Adipocyte (in vitro differentiated cells): ENCODE measurements at regions not wholly inside any gene's neighbourhood (a gene's known extent, or its start where the extent isn't known, plus 50 kb on each side); places are given as distances from the start of the nearest gene placed in this dataset.

ENCODE experiments used
- DNase-seq: peaks from one replicate; pipeline ENCODE4 v3.0.0-alpha.2; 2015; ENCODE audit warnings: low read depth
- H3K27me3 ChIP-seq: replicated peaks from 2 replicates; pipeline ENCODE4 v1.7.0; 2013; ENCODE audit warnings: mild to moderate bottlenecking, low read length, moderate library complexity; ENCODE audit not compliant: control insufficient read depth, insufficient read depth
- H3K36me3 ChIP-seq: 2 replicates; pipeline ENCODE4 v1.7.0; 2013; ENCODE audit warnings: low read length, mild to moderate bottlenecking, moderate library complexity; ENCODE audit not compliant: control insufficient read depth, insufficient read depth, severe bottlenecking
- H3K4me1 ChIP-seq: 2 replicates; pipeline ENCODE4 v1.7.0; 2013; ENCODE audit warnings: mild to moderate bottlenecking, low read length, moderate library complexity; ENCODE audit not compliant: control insufficient read depth, insufficient read depth
- H3K4me3 ChIP-seq: 2 replicates; pipeline ENCODE4 v1.7.0; 2013; ENCODE audit warnings: mild to moderate bottlenecking, low read length, moderate library complexity
- H3K9ac ChIP-seq: 2 replicates; pipeline ENCODE4 v1.7.0; 2013; ENCODE audit warnings: mild to moderate bottlenecking, low read length, moderate library complexity
- H3K9me3 ChIP-seq: 2 replicates; pipeline ENCODE4 v1.7.0; 2013; ENCODE audit warnings: mild to moderate bottlenecking, low read length, moderate library complexity; ENCODE audit not compliant: control insufficient read depth

DNA sequence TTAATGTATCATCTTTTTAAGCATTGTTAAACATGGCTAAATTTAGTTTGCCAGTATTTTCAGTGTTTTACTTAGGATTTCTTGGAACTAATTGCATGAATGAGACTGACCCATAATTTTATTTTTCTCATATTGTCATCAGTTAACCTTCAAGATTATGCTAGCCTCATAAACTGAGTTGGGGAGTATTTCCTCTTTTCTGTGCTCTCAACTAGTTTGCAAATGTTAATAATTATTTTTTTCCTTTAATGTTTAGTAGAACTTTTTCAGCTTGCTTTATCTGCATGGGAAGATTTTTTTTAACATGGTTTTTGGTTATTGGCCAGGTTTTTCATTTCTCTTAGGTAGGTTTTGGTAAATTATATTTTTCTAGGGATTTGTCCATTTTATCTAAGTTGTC lies 235.4 kb upstream of the SESN3 start:
- Histone ChIP-seq H3K4me1 (no peaks in the 10 kb centered on the region), H3K9me3 (no peaks in the 10 kb centered on the region), H3K4me3 (no peak overlapping the region), H3K27me3 (no peaks in the 10 kb centered on the region), H3K36me3 (no peaks in the 10 kb centered on the region), H3K9ac (no peak overlapping the region)
- no peak for DNase-seq

DNA sequence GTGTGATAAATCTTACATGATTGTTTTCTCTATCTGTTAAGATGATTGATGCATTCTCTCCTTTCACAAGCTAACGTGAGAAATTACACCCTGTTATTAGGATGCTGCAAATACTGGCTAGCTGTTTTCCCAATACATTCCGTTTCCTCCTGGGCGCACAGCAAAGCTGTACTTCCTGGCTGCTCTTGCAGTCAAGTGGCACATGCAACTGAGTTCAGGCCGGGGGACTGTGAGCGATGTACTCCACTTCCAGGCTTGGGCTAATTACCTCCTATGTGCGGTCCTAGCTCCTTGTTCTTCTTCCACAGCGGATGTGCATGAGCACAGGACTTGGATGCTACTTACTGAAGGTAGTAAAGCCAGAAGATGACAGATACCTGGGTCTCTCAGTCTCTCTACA lies 234.9 kb upstream of the SESN3 start:
- H3K4me1 ChIP-seq = no peaks in the 10 kb centered on the region
- H3K27me3 ChIP-seq = no peaks in the 10 kb centered on the region
- no peak overlapping the region for H3K9ac ChIP-seq
- H3K36me3 ChIP-seq = no peaks in the 10 kb centered on the region
- no peak overlapping the region for H3K4me3 ChIP-seq
- DNase-seq = no peak
- no peaks in the 10 kb centered on the region for H3K9me3 ChIP-seq

DNA sequence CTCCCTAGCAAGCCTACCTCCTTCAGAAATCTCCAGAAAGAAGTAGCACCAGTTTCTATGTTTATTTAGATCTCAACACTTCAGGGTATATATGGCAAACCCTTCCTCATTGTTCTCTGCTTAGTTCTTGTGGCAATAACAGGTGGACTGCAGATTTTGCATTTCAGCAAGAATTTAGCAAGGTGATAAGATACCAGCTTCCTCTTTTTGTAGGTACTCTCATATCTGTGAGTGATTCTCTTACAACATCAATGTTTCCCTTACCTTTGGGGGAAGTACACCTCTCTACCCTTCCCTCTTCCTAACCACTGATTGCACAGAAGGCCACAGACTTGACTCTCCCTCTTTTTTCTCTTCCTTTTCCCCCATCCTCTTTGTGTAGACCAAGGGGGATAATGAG lies 230.9 kb upstream of the SESN3 start:
- no peak overlapping the region for H3K9ac ChIP-seq

DNA sequence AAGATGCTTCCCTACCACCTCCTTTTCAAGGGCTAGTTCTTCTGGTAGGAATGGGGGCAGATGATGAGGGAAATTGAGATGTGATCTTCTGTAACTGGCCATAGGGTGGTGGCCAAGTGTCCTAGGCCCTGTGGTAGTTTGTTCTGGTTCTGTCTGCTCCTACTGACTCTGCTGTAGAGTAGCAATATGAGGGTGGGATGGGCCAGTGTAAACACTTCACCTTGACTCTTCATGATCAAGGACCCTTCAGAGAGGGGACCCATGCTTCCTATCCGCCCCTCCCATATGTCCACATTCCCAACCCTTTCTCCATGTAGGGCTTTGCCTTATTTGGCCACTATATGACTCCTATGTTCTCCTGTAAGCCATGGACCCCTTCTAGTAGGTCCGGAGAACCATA lies 230.3 kb upstream of the SESN3 start:
- Histone ChIP-seq H3K4me3 (no peak overlapping the region), H3K36me3 (no peaks in the 10 kb centered on the region), H3K4me1 (peaks cover 15% of the 10 kb centered on the region), H3K27me3 (no peaks in the 10 kb centered on the region), H3K9me3 (no peaks in the 10 kb centered on the region), H3K9ac (no peak overlapping the region)
- no peak for DNase-seq

More for the DNA sequence above, 230.9 kb upstream of the SESN3 start:
- no peak overlapping the region for H3K4me3 ChIP-seq
- no peaks in the 10 kb centered on the region for H3K36me3 ChIP-seq
- no peaks in the 10 kb centered on the region for H3K27me3 ChIP-seq
- DNase-seq = no peak
- no peaks in the 10 kb centered on the region for H3K9me3 ChIP-seq
- peaks cover 15% of the 10 kb centered on the region for H3K4me1 ChIP-seq

DNA sequence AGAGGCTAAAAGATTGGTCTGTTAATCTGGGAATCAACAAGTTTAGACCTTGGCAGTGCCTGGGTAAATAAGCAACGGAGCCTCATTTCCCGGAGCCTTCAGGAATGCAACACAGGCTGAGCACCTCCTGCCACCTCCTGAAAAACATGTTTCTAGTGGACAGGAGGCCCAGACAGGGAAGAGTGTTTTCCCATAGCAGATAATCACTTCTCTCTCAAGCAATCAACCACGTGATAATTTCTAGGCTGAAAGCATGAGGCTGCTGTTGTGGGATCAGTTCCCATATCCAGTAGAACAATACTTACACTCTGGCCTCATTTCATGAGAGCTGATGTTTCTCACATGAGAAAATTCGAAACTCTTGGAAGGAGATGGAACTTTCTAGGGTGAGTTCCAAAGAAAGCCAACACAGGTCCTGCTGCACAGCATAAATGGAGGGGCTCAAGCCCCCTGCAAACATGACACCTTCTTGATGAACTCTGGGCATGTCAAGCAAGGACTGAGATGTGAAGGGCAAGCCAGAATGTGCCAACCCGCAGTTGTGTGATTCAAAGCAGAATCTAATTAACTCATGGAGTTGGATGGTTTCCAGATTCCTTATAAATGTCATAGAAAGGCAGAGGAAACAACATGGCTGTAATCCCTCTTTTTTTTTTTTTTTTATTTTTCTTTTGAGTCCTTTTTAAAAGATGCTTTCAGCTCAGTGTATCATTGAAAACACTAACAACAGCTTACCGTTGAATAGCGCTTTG lies 228.5 kb upstream of the SESN3 start:
- H3K9ac ChIP-seq = peak overlapping the region; percentile 11
- no peak overlapping the region for H3K4me3 ChIP-seq
- H3K4me1 ChIP-seq = peaks cover 15% of the 10 kb centered on the region
- H3K9me3 ChIP-seq = no peaks in the 10 kb centered on the region
- DNase-seq = peak; percentile 34
- no peaks in the 10 kb centered on the region for H3K27me3 ChIP-seq
- H3K36me3 ChIP-seq = no peaks in the 10 kb centered on the region

DNA sequence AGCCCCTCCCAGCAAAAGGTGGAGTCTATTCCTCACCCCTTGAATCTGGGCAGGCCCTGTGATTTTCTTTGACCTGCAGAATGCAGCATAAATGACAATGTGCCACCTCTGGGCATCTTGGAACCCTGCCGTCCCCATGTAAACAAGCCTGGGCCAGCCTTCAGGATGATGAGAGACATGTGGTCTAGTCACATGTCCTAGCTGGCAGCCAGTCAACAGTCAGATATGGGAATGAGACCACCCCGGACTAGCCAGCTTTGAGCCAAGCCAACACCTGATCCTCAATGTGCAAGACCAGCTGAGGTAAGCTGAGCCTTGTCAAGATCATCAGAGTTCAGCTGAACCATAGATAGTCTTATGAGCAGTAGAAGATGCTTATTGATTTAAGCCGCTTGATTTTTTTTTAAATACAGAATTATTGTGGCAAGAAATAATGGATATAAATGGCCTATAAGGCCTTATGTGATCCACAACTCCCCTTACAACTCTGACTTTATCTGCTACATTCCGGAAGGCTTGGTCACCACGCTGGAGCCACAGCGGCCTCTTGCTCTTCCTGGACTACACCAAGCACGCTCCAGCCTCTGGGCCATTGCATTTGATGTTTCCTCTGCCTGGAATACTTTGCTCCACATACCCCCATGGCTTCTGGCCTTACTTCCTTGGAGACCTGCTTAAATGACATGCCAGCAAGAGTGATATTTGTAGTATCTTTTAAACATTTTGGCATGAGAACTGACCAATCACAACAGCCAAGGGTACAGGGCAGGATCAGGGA lies 225.9 kb upstream of the SESN3 start:
- Histone ChIP-seq H3K9me3 (no peaks in the 10 kb centered on the region), H3K4me3 (no peak overlapping the region), H3K27me3 (no peaks in the 10 kb centered on the region), H3K4me1 (peaks cover 20% of the 10 kb centered on the region), H3K9ac (no peak overlapping the region), H3K36me3 (no peaks in the 10 kb centered on the region)
- DNase-seq = no peak

DNA sequence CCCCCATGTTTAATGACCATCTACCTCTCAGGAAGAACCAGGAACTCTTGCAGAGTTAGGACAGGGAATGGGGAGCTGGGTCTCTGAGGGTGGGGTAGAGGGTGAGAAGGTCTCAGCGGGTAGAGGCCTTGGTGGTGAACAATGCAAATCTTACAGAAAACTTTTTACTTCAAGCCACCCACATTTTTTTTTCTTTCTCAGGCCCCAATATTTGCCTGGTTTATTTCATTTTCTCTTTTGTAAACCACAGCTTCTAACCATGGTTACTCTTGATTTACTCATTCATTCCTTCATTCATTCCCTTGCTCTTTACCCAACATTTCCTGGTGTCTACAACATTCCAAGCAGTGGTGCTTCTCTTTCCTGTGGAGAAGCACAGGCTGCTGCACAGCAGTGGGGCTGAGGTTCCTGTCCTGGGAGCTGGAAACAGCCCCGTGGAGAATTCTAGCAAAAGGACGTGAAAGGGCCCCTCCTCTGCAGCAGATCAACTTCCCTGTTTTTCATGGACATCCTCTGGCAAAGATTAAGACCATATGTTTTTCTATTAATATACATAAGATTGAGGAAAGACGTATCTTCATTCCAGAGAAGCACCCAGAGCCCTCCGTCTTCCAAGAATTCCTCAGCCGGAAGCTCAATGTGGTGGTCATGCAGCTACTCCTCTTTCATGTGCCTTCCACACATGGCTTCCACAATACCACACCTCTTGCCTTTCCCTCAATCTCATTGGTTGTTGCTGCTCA lies 224.4 kb upstream of the SESN3 start:
- Histone ChIP-seq H3K27me3 (no peaks in the 10 kb centered on the region), H3K9ac (no peak overlapping the region), H3K36me3 (no peaks in the 10 kb centered on the region), H3K4me1 (peaks cover 35% of the 10 kb centered on the region), H3K4me3 (no peak overlapping the region), H3K9me3 (no peaks in the 10 kb centered on the region)
- no peak for DNase-seq

DNA sequence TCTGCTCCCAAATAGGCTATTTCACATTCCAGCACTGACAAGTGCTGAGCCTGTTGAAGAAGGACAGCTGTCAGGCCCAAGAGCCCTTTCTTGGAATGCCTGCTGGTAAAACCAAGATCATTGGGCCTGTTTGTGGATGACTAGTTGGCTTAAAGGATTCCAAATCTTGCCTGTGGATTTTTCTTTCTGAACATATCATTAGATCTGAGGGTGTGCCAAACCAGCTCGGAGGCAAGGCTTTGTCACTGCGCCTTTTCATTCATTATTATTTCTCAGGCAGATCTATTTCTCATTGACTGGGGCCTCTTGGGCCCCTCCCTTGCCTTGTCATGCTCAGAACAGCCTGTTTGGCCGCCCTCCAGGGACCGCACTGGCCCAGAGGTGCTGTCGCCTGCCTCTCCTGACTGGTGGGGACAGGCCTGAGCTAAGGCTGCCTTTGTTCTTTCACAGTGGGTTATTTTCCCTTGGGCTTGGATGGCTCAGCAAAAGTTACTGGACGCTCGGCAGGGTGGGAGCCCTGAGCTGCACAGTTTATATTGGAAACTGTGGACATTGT lies 222.7 kb upstream of the SESN3 start:
- H3K27me3 ChIP-seq = no peaks in the 10 kb centered on the region
- H3K9ac ChIP-seq = no peak overlapping the region
- H3K4me1 ChIP-seq = peaks cover 20% of the 10 kb centered on the region
- H3K9me3 ChIP-seq = no peaks in the 10 kb centered on the region
- no peak overlapping the region for H3K4me3 ChIP-seq
- no peaks in the 10 kb centered on the region for H3K36me3 ChIP-seq
- DNase-seq = no peak

DNA sequence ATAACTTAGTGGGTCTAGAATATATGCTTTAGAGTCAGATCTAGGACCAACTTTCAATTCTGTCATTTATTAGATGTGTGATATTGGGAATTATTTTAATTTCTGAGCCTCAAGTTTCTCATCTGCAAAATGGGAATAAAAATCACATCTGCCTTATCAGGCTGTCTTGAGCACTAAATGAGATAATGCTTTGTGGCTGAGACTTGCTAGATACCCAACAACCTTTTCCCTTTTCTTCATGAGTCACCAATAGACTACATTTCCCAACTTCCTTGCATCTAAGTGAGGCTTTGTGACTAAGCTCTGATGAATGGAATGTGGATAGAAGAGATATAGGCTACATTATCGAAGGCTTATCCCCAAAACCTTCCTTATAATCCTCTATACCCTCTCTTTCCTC lies 220.7 kb upstream of the SESN3 start:
- H3K9me3 ChIP-seq = no peaks in the 10 kb centered on the region
- H3K4me1 ChIP-seq = peaks cover 20% of the 10 kb centered on the region
- peak overlapping the region; percentile 1 for H3K4me3 ChIP-seq
- H3K36me3 ChIP-seq = no peaks in the 10 kb centered on the region
- H3K27me3 ChIP-seq = no peaks in the 10 kb centered on the region
- H3K9ac ChIP-seq = no peak overlapping the region
- peak; percentile 37 for DNase-seq

DNA sequence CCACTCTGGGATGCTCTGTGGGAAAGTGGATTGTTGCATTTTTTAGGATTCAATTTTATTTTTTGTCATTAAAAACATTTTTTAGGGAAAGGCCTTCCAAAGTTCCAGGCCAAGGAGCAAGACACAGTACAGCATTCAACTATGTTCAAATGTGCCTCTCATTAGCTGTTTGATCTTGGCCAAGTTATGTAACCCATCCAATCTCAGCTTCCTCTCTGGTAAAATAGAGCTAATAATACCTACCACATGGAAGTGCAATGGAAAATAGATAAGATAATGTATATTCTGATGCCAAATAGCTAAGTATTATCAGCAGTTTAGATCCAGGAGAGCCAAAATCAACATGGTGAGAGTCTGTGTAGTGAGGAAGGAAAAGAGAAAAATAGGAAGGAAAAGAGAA lies 220.3 kb upstream of the SESN3 start:
- peak overlapping the region; percentile 20 for H3K9ac ChIP-seq
- DNase-seq = no peak

DNA sequence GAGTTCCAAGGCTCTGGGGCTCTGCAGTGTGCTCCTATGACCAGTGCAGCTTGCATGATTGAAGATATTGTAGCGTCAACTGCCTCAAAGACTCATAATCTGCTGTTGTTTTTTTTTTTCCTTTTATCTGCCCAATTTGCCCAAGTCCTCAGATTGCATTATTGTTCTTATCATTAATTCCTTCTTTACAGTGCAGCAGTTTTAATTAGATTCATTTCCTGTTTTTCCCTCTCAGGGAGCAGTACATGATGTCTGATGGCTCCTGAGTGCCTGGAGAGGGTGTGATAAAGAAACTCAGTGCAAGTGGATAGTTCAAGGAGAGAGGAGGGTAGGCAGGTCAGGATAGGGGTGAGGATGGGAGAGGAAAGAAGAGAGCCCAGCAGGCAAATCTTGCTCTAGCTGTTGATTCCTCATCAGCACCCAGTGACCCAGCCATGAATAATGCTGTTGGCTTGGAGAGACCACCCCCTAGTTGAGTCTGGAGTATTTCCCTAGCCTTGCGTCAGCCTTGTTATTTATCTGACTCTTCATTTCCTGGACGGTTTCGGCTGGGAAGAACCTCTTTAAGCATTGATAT lies 219.6 kb upstream of the SESN3 start:
- no peaks in the 10 kb centered on the region for H3K36me3 ChIP-seq
- peaks cover 20% of the 10 kb centered on the region for H3K4me1 ChIP-seq
- no peaks in the 10 kb centered on the region for H3K27me3 ChIP-seq
- no peak for DNase-seq
- H3K9ac ChIP-seq = peak overlapping the region; percentile 20
- H3K9me3 ChIP-seq = no peaks in the 10 kb centered on the region
- no peak overlapping the region for H3K4me3 ChIP-seq

More for the DNA sequence above, 220.3 kb upstream of the SESN3 start:
- Histone ChIP-seq H3K36me3 (no peaks in the 10 kb centered on the region), H3K4me1 (peaks cover 20% of the 10 kb centered on the region), H3K27me3 (no peaks in the 10 kb centered on the region), H3K4me3 (no peak overlapping the region), H3K9me3 (no peaks in the 10 kb centered on the region)
